ENCODE measurements at regions not wholly inside any gene's neighbourhood (a gene's known extent, or its start where the extent isn't known, plus 50 kb on each side); places are given as distances from the start of the nearest gene placed in this dataset.

- CTCF ChIA-PET, result no interaction called here
- Histone ChIP-seq H3K9ac (ENCODE audit: low read length) (no peak overlapping the region), H3K27me3 (ENCODE audit: insufficient read depth, low read length) (no peaks in the 10 kb centered on the region), H3K27ac (ENCODE audit: low read depth, low read length) (no peak overlapping the region), H3K79me2 (ENCODE audit: insufficient read depth, low read length) (no peaks in the 10 kb centered on the region), H3K9me2 (ENCODE audit: insufficient read depth) (no peaks in the 10 kb centered on the region), H3K36me3 (ENCODE audit: control insufficient read depth in 1 of 2, insufficient read depth in 2 of 2, low read length in 2 of 2) (no peaks in the 10 kb centered on the region), H3K4me1 (ENCODE audit: control insufficient read depth in 1 of 2, insufficient read depth in 2 of 2, low read length in 2 of 2) (no peaks in the 10 kb centered on the region), H3K4me3 (replicated peaks in 1 of 2; ENCODE audit: low read depth in 1 of 2, low read length in 2 of 2) (no peak overlapping the region), H4K20me1 (ENCODE audit: insufficient read depth) (no peaks in the 10 kb centered on the region), H3K4me2 (ENCODE audit: low read length) (no peak overlapping the region), H2AFZ (ENCODE audit: low read depth, low read length, poor library complexity, severe bottlenecking) (no peak overlapping the region), H3K9me3 (ENCODE audit: control insufficient read depth in 1 of 2, insufficient read depth in 1 of 2, low read depth in 1 of 2, low read length in 2 of 2) (no peaks in the 10 kb centered on the region)
- RAD21 ChIA-PET (ENCODE audit: low non-redundant PET in 1 of 2, low total read pairs in 2 of 2, uncharacterized antibody in 2 of 2, unreplicated experiment in 2 of 2), result interaction anchor here in 1 of 2 experiments (0.6 kb wide), 1 partner anchor 30 kb away, joined by 3 read pairs; no protein-coding TSS in a partner anchor
- intact Hi-C loops (cut with micrococcal nuclease), result no loop called here
- no TSS peak for BruUV-seq (replicated peaks)
- DNase-seq (ENCODE audit: low read depth, low spot score) (no peak), ATAC-seq (no peak)
- no peak for TF ChIP-seq POLR2A (IDR thresholded peaks at IDR 0.05; ENCODE audit: borderline replicate concordance, extremely low read depth, insufficient read depth, insufficient read length)
- no peak for TF ChIP-seq EGR1 (IDR thresholded peaks at IDR 0.05; ENCODE audit: low read depth)
- no peak for TF ChIP-seq SRF (IDR thresholded peaks at IDR 0.05; ENCODE audit: low read depth)
- TF ChIP-seq CEBPB (IDR thresholded peaks at IDR 0.05; ENCODE audit: low read depth), result no peak
- TF ChIP-seq JUND (IDR thresholded peaks at IDR 0.05), result no peak
- TF ChIP-seq ZFX (IDR thresholded peaks at IDR 0.05), result no peak
- no peak for TF ChIP-seq ZBTB33 (IDR thresholded peaks at IDR 0.05; ENCODE audit: extremely low read depth, insufficient replicate concordance, low read length)
- POLR2A ChIA-PET, result no interaction called here
These were observed 400.2 kb upstream of the C16orf82 start for GRCh38 chr16:26666486-26666885.

GRCh38 chr16:26667307-26667706 lies 399.4 kb upstream of the C16orf82 start:
- no peak for ATAC-seq
- no peaks in the 10 kb centered on the region for H3K9me3 ChIP-seq (ENCODE audit: control insufficient read depth in 1 of 2, insufficient read depth in 1 of 2, low read depth in 1 of 2, low read length in 2 of 2)
- no peak overlapping the region for H3K27ac ChIP-seq (ENCODE audit: low read depth, low read length)
- H3K36me3 ChIP-seq (ENCODE audit: control insufficient read depth in 1 of 2, insufficient read depth in 2 of 2, low read length in 2 of 2), result no peaks in the 10 kb centered on the region
- RAD21 ChIA-PET (ENCODE audit: low non-redundant PET in 1 of 2, low total read pairs in 2 of 2, uncharacterized antibody in 2 of 2, unreplicated experiment in 2 of 2), result no interaction called here
- CTCF ChIA-PET, result no interaction called here
- intact Hi-C loops (cut with micrococcal nuclease), result no loop called here
- no peaks in the 10 kb centered on the region for H3K79me2 ChIP-seq (ENCODE audit: insufficient read depth, low read length)
- POLR2A ChIA-PET, result no interaction called here
- no peak overlapping the region for H3K9ac ChIP-seq (ENCODE audit: low read length)
- BruUV-seq (replicated peaks), result no TSS peak
- H3K4me2 ChIP-seq (ENCODE audit: low read length), result no peak overlapping the region
- H3K27me3 ChIP-seq (ENCODE audit: insufficient read depth, low read length), result no peaks in the 10 kb centered on the region
- no peak for DNase-seq (ENCODE audit: low read depth, low spot score)
- TF ChIP-seq RAD21 (IDR thresholded peaks at IDR 0.05; ENCODE audit: low read depth) (no peak), EZH2 (IDR thresholded peaks at IDR 0.05) (no peak), CEBPB (IDR thresholded peaks at IDR 0.05; ENCODE audit: low read depth) (no peak), SP1 (IDR thresholded peaks at IDR 0.05; ENCODE audit: low read depth) (no peak), SIN3A (IDR thresholded peaks at IDR 0.05; ENCODE audit: low read depth) (no peak), YY1 (IDR thresholded peaks at IDR 0.05; ENCODE audit: extremely low read depth, insufficient replicate concordance, low read depth, low read length) (no peak), ZNF274 (IDR thresholded peaks at IDR 0.05; ENCODE audit: low read depth, low read length) (no peak), ATF3 (IDR thresholded peaks at IDR 0.05) (no peak), EGR1 (IDR thresholded peaks at IDR 0.05; ENCODE audit: low read depth) (no peak), REST (IDR thresholded peaks at IDR 0.05; ENCODE audit: low read depth) (no peak), POLR2A (IDR thresholded peaks at IDR 0.05; ENCODE audit: borderline replicate concordance, extremely low read depth, insufficient read depth, insufficient read length) (no peak)
- H3K4me1 ChIP-seq (ENCODE audit: control insufficient read depth in 1 of 2, insufficient read depth in 2 of 2, low read length in 2 of 2), result no peaks in the 10 kb centered on the region
- no peaks in the 10 kb centered on the region for H4K20me1 ChIP-seq (ENCODE audit: insufficient read depth)
- no peak overlapping the region for H3K4me3 ChIP-seq (replicated peaks in 1 of 2; ENCODE audit: low read depth in 1 of 2, low read length in 2 of 2)
- no peaks in the 10 kb centered on the region for H3K9me2 ChIP-seq (ENCODE audit: insufficient read depth)
- H2AFZ ChIP-seq (ENCODE audit: low read depth, low read length, poor library complexity, severe bottlenecking), result no peak overlapping the region
